GM12891 (cell line): ENCODE measurements at regions not wholly inside any gene's neighbourhood (a gene's known extent, or its start where the extent isn't known, plus 50 kb on each side); places are given as distances from the start of the nearest gene placed in this dataset.

Experiments
- POLR2A ChIP-seq: IDR thresholded peaks from 2 replicates; pipeline ENCODE4 v1.6.1; 2011; ENCODE audit warnings: low read depth, low read length, control low read depth
- POLR2AphosphoS5 ChIP-seq: IDR thresholded peaks from 2 replicates; pipeline ENCODE4 v1.6.1; 2011; ENCODE audit warnings: low read depth, low read length, control low read depth
- POU2F2 ChIP-seq: IDR thresholded peaks from 2 replicates; pipeline ENCODE4 v1.6.1; 2011; ENCODE audit warnings: low read depth, mild to moderate bottlenecking, control low read depth, low read length, moderate library complexity
- SPI1 ChIP-seq: IDR thresholded peaks from 2 replicates; pipeline ENCODE4 v1.6.1; 2011; ENCODE audit warnings: low read depth, low read length, control low read depth
- TAF1 ChIP-seq: IDR thresholded peaks from 2 replicates; pipeline ENCODE4 v1.6.1; 2011; ENCODE audit warnings: low read depth, low read length, control low read depth

DNA sequence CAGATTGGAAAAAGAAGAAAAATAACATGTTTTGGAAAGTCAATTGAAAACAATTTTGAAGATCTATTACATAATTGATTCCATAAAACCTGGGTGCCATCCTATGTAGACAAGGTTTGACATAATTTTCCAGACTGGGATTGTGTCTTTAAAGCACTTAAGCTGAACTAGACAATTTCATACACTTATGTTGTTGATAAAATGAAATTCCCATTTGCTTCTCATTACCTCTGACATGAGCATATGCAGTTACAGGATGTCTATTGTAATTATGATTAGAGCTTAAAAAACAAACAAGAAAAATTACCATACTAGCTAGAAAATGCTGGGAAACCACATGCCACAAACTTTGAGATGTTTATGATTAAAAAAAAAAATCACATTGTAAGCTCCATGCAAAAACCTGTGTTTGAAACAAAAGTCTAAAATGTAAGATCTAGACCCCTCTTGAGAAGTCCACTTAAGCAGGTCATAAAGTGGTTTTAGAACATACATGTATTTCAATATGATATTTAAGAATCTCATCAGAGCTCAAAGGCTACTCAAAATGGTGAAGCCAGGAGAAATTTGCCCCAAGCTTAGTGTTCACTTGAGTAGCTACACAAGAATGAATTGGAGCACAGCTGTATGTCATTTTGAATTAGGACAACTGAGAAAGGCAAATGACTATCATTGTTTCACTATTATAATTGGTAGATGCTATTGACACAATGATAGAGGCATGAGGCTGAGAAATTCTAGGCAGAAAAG, 181.1 kb upstream of the PABPC4L start:
- no peak for TF ChIP-seq POLR2AphosphoS5
- no peak for TF ChIP-seq TAF1
- no peak for TF ChIP-seq POU2F2
- TF ChIP-seq POLR2A, result no peak
- TF ChIP-seq SPI1, result no peak
